H9 (cell line): ENCODE measurements at regions not wholly inside any gene's neighbourhood (a gene's known extent, or its start where the extent isn't known, plus 50 kb on each side); places are given as distances from the start of the nearest gene placed in this dataset.

Experiments
- DNase-seq: peaks from one replicate; pipeline ENCODE4 v3.0.0-alpha.2; 2017
- H2AFZ ChIP-seq: one replicate; pipeline ENCODE4 v1.6.1; 2013; ENCODE audit warnings: mild to moderate bottlenecking, low read length, control low read depth, moderate library complexity
- H2AK5ac ChIP-seq: 2 replicates; pipeline ENCODE4 v1.6.1; 2013; ENCODE audit warnings: low read length, control low read depth, mixed read lengths; ENCODE audit not compliant: insufficient read length
- H2BK120ac ChIP-seq: one replicate; pipeline ENCODE4 v1.6.1; 2013; ENCODE audit warnings: low read depth, mild to moderate bottlenecking, low read length, control low read depth, inconsistent platforms; ENCODE audit not compliant: poor library complexity, severe bottlenecking
- H2BK12ac ChIP-seq: 2 replicates; pipeline ENCODE4 v1.6.1; 2013; ENCODE audit warnings: low read length, control low read depth, mixed read lengths, low read depth; ENCODE audit not compliant: insufficient read length
- H2BK15ac ChIP-seq: 2 replicates; pipeline ENCODE4 v1.6.1; 2013; ENCODE audit warnings: low read depth, low read length, control low read depth
- H2BK20ac ChIP-seq: one replicate; pipeline ENCODE4 v1.6.1; 2013; ENCODE audit warnings: low read depth, mild to moderate bottlenecking, low read length, control low read depth, inconsistent platforms; ENCODE audit not compliant: poor library complexity, severe bottlenecking
- H2BK5ac ChIP-seq: 2 replicates; pipeline ENCODE4 v1.6.1; 2013; ENCODE audit warnings: low read length, control low read depth, mixed read lengths; ENCODE audit not compliant: insufficient read length
- H3K14ac ChIP-seq: 2 replicates; pipeline ENCODE4 v1.6.1; 2013; ENCODE audit warnings: low read length, control low read depth; ENCODE audit not compliant: insufficient read depth
- H3K18ac ChIP-seq: 2 replicates; pipeline ENCODE4 v1.6.1; 2013; ENCODE audit warnings: low read depth, mild to moderate bottlenecking, mixed read lengths, low read length, control low read depth; ENCODE audit not compliant: insufficient read length
- H3K23ac ChIP-seq: 2 replicates; pipeline ENCODE4 v1.6.1; 2013; ENCODE audit warnings: low read length, control low read depth, mixed read lengths, low read depth; ENCODE audit not compliant: insufficient read length
- H3K23me2 ChIP-seq: 2 replicates; pipeline ENCODE4 v1.6.1; 2013; ENCODE audit warnings: low read depth, mild to moderate bottlenecking, mixed read lengths, low read length, control low read depth; ENCODE audit not compliant: insufficient read length, poor library complexity, severe bottlenecking
- H3K27ac ChIP-seq: 2 replicates; pipeline ENCODE4 v1.5.1; 2013; ENCODE audit warnings: low read length, control low read depth, mixed read lengths, low read depth; ENCODE audit not compliant: insufficient read length
- H3K27me3 ChIP-seq: 2 replicates; pipeline ENCODE4 v1.6.1; 2013; ENCODE audit warnings: low read length, control low read depth, inconsistent platforms; ENCODE audit not compliant: insufficient read depth
- H3K4ac ChIP-seq: 2 replicates; pipeline ENCODE4 v1.6.1; 2013; ENCODE audit warnings: low read depth, mild to moderate bottlenecking, control low read depth, inconsistent platforms, low read length, moderate library complexity
- H3K4me1 ChIP-seq: 2 replicates; pipeline ENCODE4 v1.6.1; 2013; ENCODE audit warnings: low read length, control low read depth, inconsistent platforms; ENCODE audit not compliant: insufficient read depth
- H3K4me2 ChIP-seq: 2 replicates; pipeline ENCODE4 v1.6.1; 2013; ENCODE audit warnings: low read length, control low read depth, mixed read lengths; ENCODE audit not compliant: insufficient read length, insufficient read depth
- H3K56ac ChIP-seq: 2 replicates; pipeline ENCODE4 v1.6.1; 2013; ENCODE audit warnings: low read depth, mild to moderate bottlenecking, mixed read lengths, low read length, control low read depth; ENCODE audit not compliant: insufficient read length
- H3K79me1 ChIP-seq: 2 replicates; pipeline ENCODE4 v1.6.1; 2013; ENCODE audit warnings: low read depth, mild to moderate bottlenecking, moderate library complexity, low read length, control low read depth, inconsistent platforms; ENCODE audit not compliant: insufficient read depth, poor library complexity, severe bottlenecking
- H3K79me2 ChIP-seq: 2 replicates; pipeline ENCODE4 v1.6.1; 2013; ENCODE audit warnings: low read length, control low read depth, inconsistent platforms; ENCODE audit not compliant: insufficient read depth
- H3K9ac ChIP-seq: 2 replicates; pipeline ENCODE4 v1.6.1; 2013; ENCODE audit warnings: low read length, control low read depth, mixed read lengths; ENCODE audit not compliant: insufficient read length; ENCODE audit errors: extremely low read depth
- H3K9me3 ChIP-seq: one replicate; pipeline ENCODE4 v1.6.1; 2013; ENCODE audit warnings: low read depth, low read length, inconsistent platforms; ENCODE audit not compliant: control insufficient read depth
- H3T11ph ChIP-seq: one replicate; pipeline ENCODE4 v1.6.1; 2013; ENCODE audit warnings: mild to moderate bottlenecking, low read length, control low read depth, inconsistent platforms
- H4K20me1 ChIP-seq: one replicate; pipeline ENCODE4 v1.6.1; 2013; ENCODE audit not compliant: control insufficient read depth, insufficient read length, insufficient read depth
- H4K5ac ChIP-seq: 2 replicates; pipeline ENCODE4 v1.6.1; 2013; ENCODE audit warnings: low read depth, mild to moderate bottlenecking, mixed read lengths, low read length, control low read depth; ENCODE audit not compliant: insufficient read length
- H4K8ac ChIP-seq: replicated peaks from 2 replicates; pipeline ENCODE4 v1.6.1; 2013; ENCODE audit warnings: low read length, control low read depth, mixed read lengths, low read depth; ENCODE audit not compliant: insufficient read length
- H4K91ac ChIP-seq: 2 replicates; pipeline ENCODE4 v1.6.1; 2013; ENCODE audit warnings: low read depth, mild to moderate bottlenecking, moderate library complexity, mixed read lengths, low read length, control low read depth; ENCODE audit not compliant: insufficient read length
- H3K27ac Mint-ChIP-seq, 3 experiments: 2 replicates in 2 of 3; 3 replicates in 1 of 3; pipeline ENCODE4 v1.8.0; 2020 to 2021; ENCODE audit warnings: mixed read lengths in 3 of 3, mild to moderate bottlenecking in 1 of 3, moderate library complexity in 1 of 3
- H3K27me3 Mint-ChIP-seq: 2 replicates; pipeline ENCODE4 v1.8.0; 2021; ENCODE audit warnings: low read depth, mild to moderate bottlenecking, moderate library complexity, mixed read lengths
- H3K36me3 Mint-ChIP-seq, 3 experiments: 2 replicates in 2 of 3; 3 replicates in 1 of 3; pipeline ENCODE4 v1.8.0; 2020 to 2021; ENCODE audit warnings: low read depth in 3 of 3, mixed read lengths in 3 of 3; ENCODE audit not compliant: insufficient read depth in 1 of 3
- H3K4me1 Mint-ChIP-seq, 2 experiments: 2 replicates each; pipeline ENCODE4 v1.8.0; 2020; ENCODE audit warnings: mixed read lengths in 2 of 2
- H3K4me3 Mint-ChIP-seq, 2 experiments: 2 replicates in 1 of 2; 3 replicates in 1 of 2; pipeline ENCODE4 v1.8.0; 2020 to 2021; ENCODE audit warnings: mild to moderate bottlenecking in 2 of 2, mixed read lengths in 2 of 2, moderate library complexity in 1 of 2
- H3K9me3 Mint-ChIP-seq, 2 experiments: 2 replicates in 1 of 2; 3 replicates in 1 of 2; pipeline ENCODE4 v1.8.0; 2020; ENCODE audit warnings: mild to moderate bottlenecking in 2 of 2, mixed read lengths in 2 of 2, moderate library complexity in 1 of 2
- CTCF ChIP-seq: fragments of 200-600 bp; sonication (generic); conservative IDR thresholded peaks from 3 replicates; pipeline ENCODE4 v1.8.0; 2021; ENCODE audit warnings: antibody characterized with exemption, mild to moderate bottlenecking
- WGBS: extraction: QIAGEN DNeasy Blood & Tissue Kit; methylation state at CpG from one replicate; pipeline ENCODE4 v1.1.7; 2013; ENCODE audit warnings: missing lambda C conversion rate, low lambda C conversion rate, mixed read lengths; ENCODE audit not compliant: insufficient read length; ENCODE audit errors: extremely low coverage; 5-methylcytosine and 5-hydroxymethylcytosine counted together

- Mint-ChIP-seq H3K9me3 (peaks cover 28 to 34% of the 10 kb centered on the region in 2 experiments), H3K4me1 (no peaks in the 10 kb centered on the region), H3K27me3 (no peaks in the 10 kb centered on the region; the same call in 1 of the 2 replicates), H3K27ac (no peak overlapping the region), H3K4me3 (no peak overlapping the region), H3K36me3 (peaks cover 17 to 29% (median 23%) of the 10 kb centered on the region in 3 experiments)
- no peak overlapping the region for H3K56ac ChIP-seq
- H3K79me2 ChIP-seq = no peaks in the 10 kb centered on the region
- H2BK15ac ChIP-seq = no peak overlapping the region
- no peak overlapping the region for H2AK5ac ChIP-seq
- H3K27me3 ChIP-seq = no peaks in the 10 kb centered on the region
- H3K23me2 ChIP-seq = no peaks in the 10 kb centered on the region
- no peaks in the 10 kb centered on the region for H4K20me1 ChIP-seq
- no peak overlapping the region for H3K14ac ChIP-seq
- WGBS = no CpG with 5 or more reads among the region's 2 CpGs
- H2BK20ac ChIP-seq = no peak overlapping the region
- DNase-seq = no peak
- H3K4ac ChIP-seq = no peak overlapping the region
- no peak overlapping the region for H3K4me2 ChIP-seq
- no peaks in the 10 kb centered on the region for H3K4me1 ChIP-seq
- no peaks in the 10 kb centered on the region for H3K9me3 ChIP-seq
- no peak overlapping the region for H3T11ph ChIP-seq
- no peak overlapping the region for H3K9ac ChIP-seq
- H3K23ac ChIP-seq = no peak overlapping the region
- no peak overlapping the region for H2AFZ ChIP-seq
- no peaks in the 10 kb centered on the region for H3K79me1 ChIP-seq
- H4K91ac ChIP-seq = no peak overlapping the region
- no peak overlapping the region for H4K5ac ChIP-seq
- H3K18ac ChIP-seq = no peak overlapping the region
- H2BK5ac ChIP-seq = no peak overlapping the region
- no peak overlapping the region for H4K8ac ChIP-seq
- H3K27ac ChIP-seq = no peak overlapping the region
- H2BK12ac ChIP-seq = no peak overlapping the region
- TF ChIP-seq CTCF = no peak
- no peak overlapping the region for H2BK120ac ChIP-seq
These were observed 352.7 kb upstream of the GRAMD2B start for GRCh38 chr5:126070481-126070880.
